Retinal pigment epithelial cell (primary cell): ENCODE measurements at regions not wholly inside any gene's neighbourhood (a gene's known extent, or its start where the extent isn't known, plus 50 kb on each side); places are given as distances from the start of the nearest gene placed in this dataset.

Experiments
- DNase-seq: peaks from one replicate; pipeline ENCODE4 v3.0.0-alpha.2; 2010; ENCODE audit warnings: low read depth
- H3K4me3 ChIP-seq: 2 replicates; pipeline ENCODE4 v1.5.1; 2011; ENCODE audit warnings: mild to moderate bottlenecking, low read length, control low read depth, moderate library complexity
- CTCF ChIP-seq: conservative IDR thresholded peaks from 2 replicates; pipeline ENCODE4 v1.5.1; 2011; ENCODE audit warnings: low read depth, low read length, control low read depth, inconsistent platforms

GRCh38 chr18:78762753-78763152, 216.9 kb upstream of the SALL3 start:
- no peak for TF ChIP-seq CTCF
- H3K4me3 ChIP-seq, result no peak overlapping the region
- no peak for DNase-seq

GRCh38 chr18:78764544-78764943, 215.1 kb upstream of the SALL3 start:
- DNase-seq, result no peak
- no peak overlapping the region for H3K4me3 ChIP-seq
- no peak for TF ChIP-seq CTCF

- no peak for DNase-seq
- H3K4me3 ChIP-seq, result no peak overlapping the region
- no peak for TF ChIP-seq CTCF
Measured at GRCh38 chr18:78765142-78765541, 214.5 kb upstream of the SALL3 start.

GRCh38 chr18:78765637-78766281, 213.9 kb upstream of the SALL3 start:
- DNase-seq, result no peak
- no peak overlapping the region for H3K4me3 ChIP-seq
- no peak for TF ChIP-seq CTCF

GRCh38 chr18:78766651-78767533, 212.7 kb upstream of the SALL3 start:
- no peak for TF ChIP-seq CTCF
- no peak overlapping the region for H3K4me3 ChIP-seq
- no peak for DNase-seq

GRCh38 chr18:78767648-78768071, 212.0 kb upstream of the SALL3 start:
- DNase-seq, result no peak
- H3K4me3 ChIP-seq, result no peak overlapping the region

More at GRCh38 chr18:78767648-78768071, 212.0 kb upstream of the SALL3 start:
- TF ChIP-seq CTCF, result no peak
